GM19023 (cell line): ENCODE measurements at regions not wholly inside any gene's neighbourhood (a gene's known extent, or its start where the extent isn't known, plus 50 kb on each side); places are given as distances from the start of the nearest gene placed in this dataset.
"Not testable (repeated sequence)": the region's sequence is repeated elsewhere in the genome, so short reads cannot be mapped to it uniquely, and the experiment has no call there.

Source experiments
- ATAC-seq: cut with Tn5 transposase; IDR thresholded peaks from one replicate; pipeline ENCODE4 v1.9.1; 2021; ENCODE audit warnings: mild to moderate bottlenecking, moderate library complexity; ENCODE audit not compliant: unreplicated experiment

DNA sequence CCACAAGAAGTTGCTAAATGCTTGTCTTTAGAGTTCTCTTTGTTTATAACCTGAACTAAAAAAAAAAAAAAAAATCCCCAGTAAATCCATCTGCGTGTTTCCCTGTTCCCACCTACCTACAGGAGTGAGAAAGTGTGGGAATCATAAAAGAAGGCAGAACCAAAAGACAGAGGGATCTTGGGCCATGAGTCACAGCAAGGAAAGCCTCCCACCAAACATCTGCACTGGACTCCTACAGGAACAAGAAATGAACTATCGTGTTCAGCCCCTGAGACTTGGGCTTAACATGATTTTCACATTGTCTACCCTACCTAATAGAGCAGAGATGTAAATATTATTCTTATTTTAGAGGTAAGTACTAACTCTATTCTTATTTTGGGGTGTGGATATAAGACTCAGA is 1761.2 kb upstream of the CELF4 start:
- ATAC-seq = no peak

- no peak for ATAC-seq
Observed at GRCh38 chr18:39325973-39326372, 1760.4 kb upstream of the CELF4 start.

DNA sequence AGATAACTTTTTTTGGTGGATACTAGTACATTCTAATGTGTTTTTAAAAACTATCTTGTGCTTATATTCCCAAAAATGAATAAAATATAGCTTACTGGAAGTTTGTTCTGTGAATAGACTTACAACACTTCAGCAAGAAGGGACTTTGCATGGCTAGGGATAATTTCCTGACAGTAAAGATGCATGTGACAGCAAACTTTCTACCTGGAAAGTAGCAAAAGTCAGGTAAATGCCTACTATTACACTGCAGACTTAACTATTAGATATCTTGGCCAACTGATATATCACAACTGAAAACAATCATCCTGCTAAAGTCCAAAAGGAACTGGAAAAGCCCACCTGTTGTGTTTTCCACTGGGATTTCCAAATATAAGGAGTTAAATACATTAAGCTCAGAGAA is 1753.5 kb upstream of the CELF4 start:
- ATAC-seq = no peak

- no peak for ATAC-seq
Observed at GRCh38 chr18:39318462-39318861, 1752.9 kb upstream of the CELF4 start.

DNA sequence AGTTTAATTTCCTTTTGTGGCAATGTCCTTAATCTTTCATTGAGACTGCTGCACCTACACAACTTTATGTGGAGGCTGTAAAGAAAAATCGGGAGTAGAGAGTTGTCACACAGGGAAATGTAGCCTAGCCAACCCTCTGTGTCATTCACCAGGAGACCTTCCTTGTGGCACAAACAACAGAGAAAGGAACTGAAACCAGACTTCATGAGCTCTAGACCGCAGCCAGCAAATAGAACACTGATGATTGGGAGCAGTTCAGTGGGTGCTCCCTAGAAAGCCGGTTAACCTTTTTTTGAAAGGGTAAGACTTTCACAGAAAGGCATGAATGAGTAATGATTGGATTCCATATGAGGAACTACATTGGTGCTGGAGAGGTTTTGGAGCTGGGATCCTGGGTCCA is 1752.4 kb upstream of the CELF4 start:
- no peak for ATAC-seq

DNA sequence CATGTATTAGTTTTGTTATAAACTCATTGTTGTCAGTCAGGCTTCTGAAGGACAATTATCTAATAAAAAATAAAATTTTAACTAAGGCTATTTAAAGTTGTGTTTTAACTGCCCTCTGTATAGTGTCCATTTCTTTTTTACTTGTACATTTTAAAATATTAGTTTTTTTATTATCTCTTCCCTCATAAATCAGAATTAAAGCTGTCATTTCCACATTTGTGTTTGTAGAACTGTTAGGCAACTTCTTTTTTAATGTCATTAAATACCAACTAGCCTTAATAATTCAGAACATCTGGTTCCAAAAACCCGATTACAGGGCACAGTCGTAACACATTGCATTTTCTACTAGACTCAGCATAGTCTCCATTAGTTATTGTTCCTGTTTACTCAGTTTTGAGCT is 1749.0 kb upstream of the CELF4 start:
- no peak for ATAC-seq

GRCh38 chr18:39313992-39314391 is 1748.4 kb upstream of the CELF4 start:
- no peak for ATAC-seq

DNA sequence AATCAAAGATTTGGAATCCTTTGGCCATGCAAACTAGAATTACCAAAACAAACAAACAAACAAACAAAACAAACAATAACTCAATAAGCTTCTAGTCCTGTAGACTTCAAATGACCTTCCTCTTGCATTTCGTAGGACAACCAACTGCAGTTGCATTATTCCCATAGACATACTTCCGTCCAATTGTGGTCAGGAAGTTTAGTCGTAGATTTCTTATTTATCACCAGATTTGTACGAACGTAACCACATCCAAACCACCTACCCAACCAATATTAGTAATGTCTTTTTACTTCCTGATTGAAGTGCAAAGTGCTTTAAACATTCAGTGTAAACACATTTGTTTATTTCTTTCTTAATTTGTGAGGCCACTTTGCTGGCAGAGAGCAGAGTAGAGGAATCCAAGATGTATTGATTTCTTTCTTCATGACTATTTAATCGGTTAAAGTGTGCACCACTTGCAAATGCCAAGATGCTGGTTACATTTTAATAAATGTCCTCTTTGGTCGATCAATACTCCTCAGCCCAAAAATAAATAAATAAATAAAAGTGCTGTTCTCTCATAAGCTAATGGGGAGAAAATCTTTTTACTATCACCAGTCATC is 1745.6 kb upstream of the CELF4 start:
- ATAC-seq = no peak

- not testable (repeated sequence) for ATAC-seq
Observed at GRCh38 chr18:39308931-39309521, 1743.4 kb upstream of the CELF4 start.

DNA sequence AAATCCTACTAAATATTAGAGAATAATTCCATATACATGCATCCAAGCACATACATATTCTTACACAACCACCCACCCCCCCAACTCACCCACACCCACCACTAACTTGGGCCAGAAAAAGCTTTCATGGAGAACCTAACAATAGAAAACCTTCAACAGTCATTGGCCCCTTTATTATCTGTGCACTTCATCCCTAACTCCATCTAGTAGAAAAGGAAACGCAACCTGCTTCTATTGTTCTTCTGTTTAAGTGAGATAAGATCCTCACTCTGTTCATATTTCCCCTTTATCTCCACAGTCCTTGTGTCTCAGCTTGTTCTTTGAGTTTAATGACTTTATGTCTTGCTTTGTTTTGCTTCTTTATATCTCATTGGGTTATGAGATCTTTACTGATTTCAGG is 1740.2 kb upstream of the CELF4 start:
- ATAC-seq = no peak

DNA sequence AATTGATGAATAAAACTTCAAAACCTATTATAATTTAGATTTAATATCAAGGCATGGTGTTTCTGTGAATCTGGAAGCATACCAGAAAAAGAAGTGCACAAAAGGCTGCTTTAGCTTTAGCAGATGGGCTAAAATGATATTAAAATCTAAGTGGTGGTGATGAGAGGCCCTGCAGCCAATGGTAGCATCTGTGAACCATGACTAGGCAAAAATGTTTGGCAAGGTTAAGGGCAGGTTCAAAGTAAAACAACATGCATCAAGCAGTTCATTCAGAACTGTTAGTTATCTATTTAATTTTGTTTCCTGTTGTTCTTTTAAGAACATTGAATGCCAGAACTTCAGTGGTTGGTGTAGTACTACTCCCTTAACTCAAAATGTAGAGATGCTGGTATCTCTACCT is 1736.9 kb upstream of the CELF4 start:
- ATAC-seq = no peak

GRCh38 chr18:39299152-39299551 is 1733.6 kb upstream of the CELF4 start:
- no peak for ATAC-seq

DNA sequence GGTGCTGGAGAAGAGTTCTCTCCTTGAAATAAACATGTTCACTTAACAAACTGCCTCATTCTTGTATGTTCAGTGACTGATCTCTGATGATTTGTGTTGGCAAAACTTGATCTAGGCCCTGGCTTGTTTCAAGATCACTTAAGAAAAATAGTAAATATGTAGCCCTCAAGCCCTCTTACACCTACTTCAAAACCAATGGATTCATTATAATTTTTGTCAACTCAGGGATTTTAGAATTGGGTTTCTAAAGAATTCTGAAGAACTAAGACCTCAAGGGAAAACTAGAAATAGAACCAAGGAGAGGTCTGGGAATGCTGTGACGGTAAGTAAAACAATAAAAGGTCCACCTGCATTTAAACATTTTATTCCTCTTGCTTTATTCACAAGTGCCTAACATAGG is 1731.6 kb upstream of the CELF4 start:
- no peak for ATAC-seq

GRCh38 chr18:39296293-39296888 is 1730.8 kb upstream of the CELF4 start:
- no peak for ATAC-seq

DNA sequence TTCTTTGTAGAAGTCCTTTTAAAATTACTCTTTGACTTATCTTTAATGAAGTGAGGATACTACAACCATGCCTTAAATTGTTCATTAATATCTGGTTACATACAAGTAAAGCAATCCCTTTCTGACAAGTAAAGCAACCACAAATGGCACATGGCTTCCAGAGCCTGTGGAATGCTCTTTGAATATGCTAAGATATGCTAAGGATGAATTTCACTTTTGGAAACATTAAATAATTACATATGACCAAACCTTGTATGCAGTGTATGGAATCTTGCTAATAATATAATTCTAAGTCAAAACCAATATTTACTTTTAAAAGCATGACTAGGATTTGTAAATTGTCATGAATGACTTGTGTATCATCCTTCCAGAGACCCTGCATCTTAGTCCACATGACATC is 1711.2 kb upstream of the CELF4 start:
- no peak for ATAC-seq

GRCh38 chr18:39274535-39274934 is 1708.9 kb upstream of the CELF4 start:
- no peak for ATAC-seq

GRCh38 chr18:39272230-39272629 is 1706.6 kb upstream of the CELF4 start:
- ATAC-seq = no peak

DNA sequence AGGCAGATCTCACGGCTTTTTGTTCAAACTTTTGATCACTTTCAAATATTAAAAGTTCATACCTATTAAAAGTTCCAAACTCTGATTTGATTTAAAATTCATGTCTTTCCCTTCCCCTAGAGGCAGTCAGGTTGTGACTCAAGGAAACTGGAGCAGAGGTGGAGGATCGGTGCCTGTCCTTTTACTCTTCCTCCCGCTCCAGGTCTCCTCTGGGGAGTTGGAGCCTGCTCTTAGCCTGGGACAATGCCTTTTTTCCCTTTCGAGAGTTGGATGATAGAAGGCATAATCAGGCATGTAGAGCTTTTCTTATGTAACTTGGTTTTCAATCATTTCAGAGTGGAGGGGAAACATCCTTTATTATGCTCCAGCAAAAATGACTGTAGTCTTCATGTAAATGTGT is 1706.1 kb upstream of the CELF4 start:
- ATAC-seq = no peak

DNA sequence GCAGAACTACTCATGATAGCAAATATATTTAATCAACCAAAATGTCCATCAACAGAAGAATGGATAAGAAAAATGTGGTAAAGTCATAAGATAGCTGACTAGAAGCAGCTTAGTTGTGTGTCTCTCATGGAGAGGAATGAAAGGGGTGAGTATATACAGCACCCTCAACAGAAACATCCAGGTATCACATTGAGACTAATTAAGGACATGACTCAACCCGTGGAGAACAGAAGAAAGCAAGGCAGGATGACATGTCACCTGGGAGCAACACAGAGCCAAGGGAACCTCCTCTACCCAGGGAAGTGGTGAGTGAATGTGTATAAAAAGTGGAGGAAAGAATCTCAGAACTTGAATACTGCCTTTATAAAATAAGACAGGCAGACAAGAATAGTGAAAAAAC is 1695.0 kb upstream of the CELF4 start:
- no peak for ATAC-seq

DNA sequence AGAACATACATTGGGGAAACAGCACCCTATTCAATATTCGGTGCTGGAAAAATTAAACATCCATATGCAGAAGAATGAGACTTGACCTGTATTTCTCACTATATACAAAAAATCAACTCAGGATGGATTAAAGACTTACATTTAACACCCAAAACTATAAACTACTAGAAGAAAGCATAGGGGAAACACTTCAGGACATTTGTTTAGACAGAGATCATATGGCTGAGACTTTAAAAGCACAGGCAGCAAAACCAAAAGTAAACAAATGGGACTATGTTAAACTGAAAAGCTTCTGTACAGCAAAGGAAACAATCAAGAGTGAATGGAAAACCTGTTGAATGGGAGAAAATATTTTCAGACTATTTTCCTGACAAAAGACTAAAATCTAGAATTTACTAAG is 1694.1 kb upstream of the CELF4 start:
- ATAC-seq = no peak

DNA sequence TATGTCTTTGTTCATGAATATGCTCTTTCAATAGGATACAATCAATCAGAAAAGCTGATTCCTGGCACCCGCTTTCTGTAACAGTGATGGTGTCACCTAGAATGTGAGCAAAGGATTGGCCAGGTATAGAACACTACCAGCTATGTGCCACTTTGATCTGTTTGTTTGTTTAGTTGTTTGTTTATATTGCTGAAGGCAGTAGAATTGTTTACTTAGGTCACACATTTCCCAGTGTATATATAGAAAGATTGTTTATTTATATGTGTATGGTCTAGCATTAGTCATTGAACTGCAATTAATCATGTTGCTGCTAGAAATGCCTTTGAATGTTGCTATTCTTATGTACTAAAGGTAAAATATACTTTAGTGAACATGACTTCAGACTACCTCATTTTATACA is 1678.6 kb upstream of the CELF4 start:
- no peak for ATAC-seq

DNA sequence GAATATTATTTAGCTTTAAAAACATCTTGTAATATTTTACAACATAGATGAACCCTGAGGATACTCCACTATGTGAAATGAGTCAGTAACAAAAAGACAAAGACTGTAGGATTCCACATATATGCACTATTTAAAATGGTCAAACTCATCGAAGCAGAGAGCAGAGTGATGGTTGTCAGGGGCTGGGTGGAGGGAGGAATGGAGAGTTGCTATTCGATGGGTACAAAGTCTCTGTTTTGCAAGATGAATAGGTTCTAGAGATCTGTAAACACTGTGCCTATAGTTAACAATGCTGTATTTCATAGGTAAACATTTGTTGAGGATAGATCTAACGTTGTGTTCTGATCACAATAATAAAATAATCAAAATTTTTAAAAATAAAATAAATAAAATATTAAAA is 1675.9 kb upstream of the CELF4 start:
- ATAC-seq = no peak
